H9 (cell line): ENCODE measurements at regions not wholly inside any gene's neighbourhood (a gene's known extent, or its start where the extent isn't known, plus 50 kb on each side); places are given as distances from the start of the nearest gene placed in this dataset.

Experiments used
- DNase-seq: peaks from one replicate; pipeline ENCODE4 v3.0.0-alpha.2; 2017
- H2AFZ ChIP-seq: one replicate; pipeline ENCODE4 v1.6.1; 2013; ENCODE audit warnings: mild to moderate bottlenecking, low read length, control low read depth, moderate library complexity
- H2AK5ac ChIP-seq: 2 replicates; pipeline ENCODE4 v1.6.1; 2013; ENCODE audit warnings: low read length, control low read depth, mixed read lengths; ENCODE audit not compliant: insufficient read length
- H2BK120ac ChIP-seq: one replicate; pipeline ENCODE4 v1.6.1; 2013; ENCODE audit warnings: low read depth, mild to moderate bottlenecking, low read length, control low read depth, inconsistent platforms; ENCODE audit not compliant: poor library complexity, severe bottlenecking
- H2BK12ac ChIP-seq: 2 replicates; pipeline ENCODE4 v1.6.1; 2013; ENCODE audit warnings: low read length, control low read depth, mixed read lengths, low read depth; ENCODE audit not compliant: insufficient read length
- H2BK15ac ChIP-seq: 2 replicates; pipeline ENCODE4 v1.6.1; 2013; ENCODE audit warnings: low read depth, low read length, control low read depth
- H2BK20ac ChIP-seq: one replicate; pipeline ENCODE4 v1.6.1; 2013; ENCODE audit warnings: low read depth, mild to moderate bottlenecking, low read length, control low read depth, inconsistent platforms; ENCODE audit not compliant: poor library complexity, severe bottlenecking
- H2BK5ac ChIP-seq: 2 replicates; pipeline ENCODE4 v1.6.1; 2013; ENCODE audit warnings: low read length, control low read depth, mixed read lengths; ENCODE audit not compliant: insufficient read length
- H3K14ac ChIP-seq: 2 replicates; pipeline ENCODE4 v1.6.1; 2013; ENCODE audit warnings: low read length, control low read depth; ENCODE audit not compliant: insufficient read depth
- H3K18ac ChIP-seq: 2 replicates; pipeline ENCODE4 v1.6.1; 2013; ENCODE audit warnings: low read depth, mild to moderate bottlenecking, mixed read lengths, low read length, control low read depth; ENCODE audit not compliant: insufficient read length
- H3K23ac ChIP-seq: 2 replicates; pipeline ENCODE4 v1.6.1; 2013; ENCODE audit warnings: low read length, control low read depth, mixed read lengths, low read depth; ENCODE audit not compliant: insufficient read length
- H3K23me2 ChIP-seq: 2 replicates; pipeline ENCODE4 v1.6.1; 2013; ENCODE audit warnings: low read depth, mild to moderate bottlenecking, mixed read lengths, low read length, control low read depth; ENCODE audit not compliant: insufficient read length, poor library complexity, severe bottlenecking
- H3K27ac ChIP-seq: 2 replicates; pipeline ENCODE4 v1.5.1; 2013; ENCODE audit warnings: low read length, control low read depth, mixed read lengths, low read depth; ENCODE audit not compliant: insufficient read length
- H3K27me3 ChIP-seq: 2 replicates; pipeline ENCODE4 v1.6.1; 2013; ENCODE audit warnings: low read length, control low read depth, inconsistent platforms; ENCODE audit not compliant: insufficient read depth
- H3K4ac ChIP-seq: 2 replicates; pipeline ENCODE4 v1.6.1; 2013; ENCODE audit warnings: low read depth, mild to moderate bottlenecking, control low read depth, inconsistent platforms, low read length, moderate library complexity
- H3K4me1 ChIP-seq: 2 replicates; pipeline ENCODE4 v1.6.1; 2013; ENCODE audit warnings: low read length, control low read depth, inconsistent platforms; ENCODE audit not compliant: insufficient read depth
- H3K4me2 ChIP-seq: 2 replicates; pipeline ENCODE4 v1.6.1; 2013; ENCODE audit warnings: low read length, control low read depth, mixed read lengths; ENCODE audit not compliant: insufficient read length, insufficient read depth
- H3K56ac ChIP-seq: 2 replicates; pipeline ENCODE4 v1.6.1; 2013; ENCODE audit warnings: low read depth, mild to moderate bottlenecking, mixed read lengths, low read length, control low read depth; ENCODE audit not compliant: insufficient read length
- H3K79me1 ChIP-seq: 2 replicates; pipeline ENCODE4 v1.6.1; 2013; ENCODE audit warnings: low read depth, mild to moderate bottlenecking, moderate library complexity, low read length, control low read depth, inconsistent platforms; ENCODE audit not compliant: insufficient read depth, poor library complexity, severe bottlenecking
- H3K79me2 ChIP-seq: 2 replicates; pipeline ENCODE4 v1.6.1; 2013; ENCODE audit warnings: low read length, control low read depth, inconsistent platforms; ENCODE audit not compliant: insufficient read depth
- H3K9ac ChIP-seq: 2 replicates; pipeline ENCODE4 v1.6.1; 2013; ENCODE audit warnings: low read length, control low read depth, mixed read lengths; ENCODE audit not compliant: insufficient read length; ENCODE audit errors: extremely low read depth
- H3K9me3 ChIP-seq: one replicate; pipeline ENCODE4 v1.6.1; 2013; ENCODE audit warnings: low read depth, low read length, inconsistent platforms; ENCODE audit not compliant: control insufficient read depth
- H3T11ph ChIP-seq: one replicate; pipeline ENCODE4 v1.6.1; 2013; ENCODE audit warnings: mild to moderate bottlenecking, low read length, control low read depth, inconsistent platforms
- H4K20me1 ChIP-seq: one replicate; pipeline ENCODE4 v1.6.1; 2013; ENCODE audit not compliant: control insufficient read depth, insufficient read length, insufficient read depth
- H4K5ac ChIP-seq: 2 replicates; pipeline ENCODE4 v1.6.1; 2013; ENCODE audit warnings: low read depth, mild to moderate bottlenecking, mixed read lengths, low read length, control low read depth; ENCODE audit not compliant: insufficient read length
- H4K8ac ChIP-seq: replicated peaks from 2 replicates; pipeline ENCODE4 v1.6.1; 2013; ENCODE audit warnings: low read length, control low read depth, mixed read lengths, low read depth; ENCODE audit not compliant: insufficient read length
- H4K91ac ChIP-seq: 2 replicates; pipeline ENCODE4 v1.6.1; 2013; ENCODE audit warnings: low read depth, mild to moderate bottlenecking, moderate library complexity, mixed read lengths, low read length, control low read depth; ENCODE audit not compliant: insufficient read length
- H3K27ac Mint-ChIP-seq, 3 experiments: 2 replicates in 2 of 3; 3 replicates in 1 of 3; pipeline ENCODE4 v1.8.0; 2020 to 2021; ENCODE audit warnings: mixed read lengths in 3 of 3, mild to moderate bottlenecking in 1 of 3, moderate library complexity in 1 of 3
- H3K27me3 Mint-ChIP-seq: 2 replicates; pipeline ENCODE4 v1.8.0; 2021; ENCODE audit warnings: low read depth, mild to moderate bottlenecking, moderate library complexity, mixed read lengths
- H3K36me3 Mint-ChIP-seq, 3 experiments: 2 replicates in 2 of 3; 3 replicates in 1 of 3; pipeline ENCODE4 v1.8.0; 2020 to 2021; ENCODE audit warnings: low read depth in 3 of 3, mixed read lengths in 3 of 3; ENCODE audit not compliant: insufficient read depth in 1 of 3
- H3K4me1 Mint-ChIP-seq, 2 experiments: 2 replicates each; pipeline ENCODE4 v1.8.0; 2020; ENCODE audit warnings: mixed read lengths in 2 of 2
- H3K4me3 Mint-ChIP-seq, 2 experiments: 2 replicates in 1 of 2; 3 replicates in 1 of 2; pipeline ENCODE4 v1.8.0; 2020 to 2021; ENCODE audit warnings: mild to moderate bottlenecking in 2 of 2, mixed read lengths in 2 of 2, moderate library complexity in 1 of 2
- H3K9me3 Mint-ChIP-seq, 2 experiments: 2 replicates in 1 of 2; 3 replicates in 1 of 2; pipeline ENCODE4 v1.8.0; 2020; ENCODE audit warnings: mild to moderate bottlenecking in 2 of 2, mixed read lengths in 2 of 2, moderate library complexity in 1 of 2
- CTCF ChIP-seq: fragments of 200-600 bp; sonication (generic); conservative IDR thresholded peaks from 3 replicates; pipeline ENCODE4 v1.8.0; 2021; ENCODE audit warnings: antibody characterized with exemption, mild to moderate bottlenecking
- WGBS: extraction: QIAGEN DNeasy Blood & Tissue Kit; methylation state at CpG from one replicate; pipeline ENCODE4 v1.1.7; 2013; ENCODE audit warnings: missing lambda C conversion rate, low lambda C conversion rate, mixed read lengths; ENCODE audit not compliant: insufficient read length; ENCODE audit errors: extremely low coverage; 5-methylcytosine and 5-hydroxymethylcytosine counted together

- Histone ChIP-seq H3T11ph (no peak overlapping the region), H3K9me3 (no peaks in the 10 kb centered on the region), H4K20me1 (no peaks in the 10 kb centered on the region), H3K4ac (no peak overlapping the region), H4K91ac (no peak overlapping the region), H2BK12ac (no peak overlapping the region), H3K56ac (no peak overlapping the region), H3K27me3 (peaks cover 3% of the 10 kb centered on the region; the same call in 1 of the 2 replicates), H3K23me2 (no peaks in the 10 kb centered on the region), H2BK20ac (no peak overlapping the region), H2BK15ac (no peak overlapping the region), H3K4me2 (no peak overlapping the region), H3K79me2 (no peaks in the 10 kb centered on the region), H3K18ac (no peak overlapping the region), H2BK5ac (no peak overlapping the region), H2AK5ac (no peak overlapping the region), H2AFZ (no peak overlapping the region), H2BK120ac (no peak overlapping the region), H3K14ac (no peak overlapping the region), H4K5ac (no peak overlapping the region), H3K4me1 (no peaks in the 10 kb centered on the region; the same call in 1 of the 2 replicates), H3K23ac (no peak overlapping the region), H3K27ac (no peak overlapping the region), H3K9ac (no peak overlapping the region), H3K79me1 (no peaks in the 10 kb centered on the region), H4K8ac (no peak overlapping the region)
- Mint-ChIP-seq H3K36me3 (peaks cover 0 to 3% (median under 1%) of the 10 kb centered on the region in 3 experiments; a peak in 1 of 7 replicates), H3K27me3 (no peaks in the 10 kb centered on the region; the same call in none of the 2 replicates), H3K4me3 (no peak overlapping the region), H3K9me3 (peaks cover 0 to 5% of the 10 kb centered on the region in 2 experiments; a peak in 2 of 5 replicates), H3K27ac (no peak overlapping the region), H3K4me1 (peaks cover 6 to 10% of the 10 kb centered on the region in 2 experiments)
- DNase-seq = no peak
- TF ChIP-seq CTCF = no peak
- no CpG with 5 or more reads among the region's 4 CpGs for WGBS
These were observed 246.3 kb upstream of the TSHZ3 start for GRCh38 chr19:31595521-31595920.
